ENCODE measurements at regions not wholly inside any gene's neighbourhood (a gene's known extent, or its start where the extent isn't known, plus 50 kb on each side); places are given as distances from the start of the nearest gene placed in this dataset.

DNA sequence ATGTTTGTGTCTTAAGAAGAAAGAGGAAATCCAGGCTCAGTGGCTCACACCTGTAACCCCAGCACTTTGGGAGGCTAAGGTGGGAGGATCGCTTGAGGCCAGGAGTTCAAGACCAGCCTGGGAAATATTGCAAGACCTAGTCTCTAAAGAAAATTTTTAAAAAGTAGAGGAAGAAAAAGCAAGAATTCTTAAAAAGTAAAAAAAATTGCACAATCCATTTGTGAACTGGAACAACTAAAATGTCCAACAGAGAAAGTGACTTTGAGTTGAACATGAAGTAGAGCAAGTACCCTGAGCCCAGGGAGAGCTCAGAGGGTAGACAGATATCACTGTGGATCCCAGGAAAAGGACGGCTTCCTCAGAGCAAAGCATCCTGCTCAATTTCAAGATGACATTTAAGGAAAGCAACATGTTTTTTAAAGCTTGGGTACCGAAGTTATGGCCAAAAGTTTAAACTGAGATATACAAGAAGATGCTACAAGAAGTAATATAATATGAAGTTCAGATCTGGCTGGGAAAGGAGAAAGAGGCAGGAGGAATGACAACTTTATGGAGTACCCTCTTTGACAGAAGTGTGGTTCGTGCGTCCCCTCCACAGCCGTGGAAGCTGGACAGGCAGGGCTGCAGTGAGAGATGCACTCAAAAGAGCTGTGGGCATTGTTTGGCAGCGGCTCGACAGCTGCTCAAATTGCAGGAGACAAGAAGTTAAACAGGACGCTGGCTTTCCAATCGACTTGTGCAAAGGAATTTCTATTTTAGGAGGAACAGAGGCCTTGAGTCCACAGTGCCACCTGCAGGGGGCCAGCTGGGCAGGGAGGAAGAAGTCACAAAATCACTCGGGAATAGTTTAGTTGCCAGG lies 201.3 kb downstream of the JCAD start:
- peak; percentile 75 for DNase-seq (ENCODE audit: low spot score)

GRCh38 chr10:29856295-29856694 lies 203.1 kb downstream of the JCAD start:
- DNase-seq (ENCODE audit: low spot score): no peak

- DNase-seq (ENCODE audit: low spot score): no peak
Measured at GRCh38 chr10:29853913-29854312, 205.5 kb downstream of the JCAD start.

GRCh38 chr10:29851241-29851640 lies 208.1 kb downstream of the JCAD start:
- no peak for DNase-seq (ENCODE audit: low spot score)

DNA sequence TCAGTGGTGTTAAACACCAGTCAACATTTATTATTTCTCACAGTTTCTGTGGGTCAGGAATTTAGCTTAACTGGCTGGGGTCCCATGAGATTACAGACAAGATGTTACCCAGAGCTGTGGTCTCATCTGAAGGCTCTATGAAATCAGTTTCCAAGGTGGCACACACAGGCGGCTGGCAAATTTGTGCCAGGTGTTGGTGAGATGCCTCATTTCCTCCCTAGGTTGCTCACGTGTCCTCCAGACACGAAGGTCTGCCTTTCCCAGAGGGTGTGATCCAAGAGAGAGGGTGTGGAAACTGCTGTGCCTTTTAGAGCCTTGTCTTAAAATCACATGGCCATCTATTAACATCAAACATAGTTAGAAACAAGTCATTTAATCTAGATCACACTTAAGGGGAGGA lies 209.0 kb downstream of the JCAD start:
- no peak for DNase-seq (ENCODE audit: low spot score)

GRCh38 chr10:29849886-29850285 lies 209.5 kb downstream of the JCAD start:
- no peak for DNase-seq (ENCODE audit: low spot score)

DNA sequence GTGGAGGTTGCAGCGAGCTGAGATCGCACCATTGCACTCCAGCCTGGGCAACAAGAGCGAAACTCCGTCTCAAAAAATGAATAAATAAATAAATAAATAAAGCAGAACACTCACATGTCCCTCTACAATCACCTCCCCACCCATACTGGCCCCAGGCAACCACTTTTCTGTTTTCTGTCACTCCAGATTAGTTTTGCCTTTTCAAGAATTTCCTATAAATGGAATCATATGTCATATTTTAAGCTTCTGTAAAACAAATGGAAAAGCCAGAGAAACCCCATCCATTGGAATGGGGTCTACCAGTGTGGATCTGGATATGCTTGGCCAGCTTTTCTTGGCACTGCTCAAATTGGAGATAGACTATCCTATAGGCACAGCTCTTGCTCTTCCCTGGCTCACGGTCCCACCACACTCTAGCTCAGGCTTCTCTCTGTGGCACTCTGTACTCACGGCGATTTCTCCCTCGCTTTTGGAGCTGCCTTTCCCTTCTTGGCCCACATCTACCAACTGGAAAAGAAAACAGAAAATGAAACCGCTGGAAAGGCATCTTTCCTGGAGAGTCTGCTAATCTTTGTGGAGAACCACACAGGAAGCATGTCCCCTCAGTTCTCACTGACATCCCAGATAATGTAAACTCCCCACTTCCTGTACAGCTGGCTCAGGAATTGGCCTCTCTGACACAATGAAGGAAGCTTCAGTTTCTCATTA lies 210.1 kb downstream of the JCAD start:
- no peak for DNase-seq (ENCODE audit: low spot score)

GRCh38 chr10:29846881-29847280 lies 212.1 kb upstream of the SVIL start:
- no peak for DNase-seq (ENCODE audit: low spot score)

- DNase-seq (ENCODE audit: low spot score): no peak
Measured at GRCh38 chr10:29845166-29845565, 210.4 kb upstream of the SVIL start.

GRCh38 chr10:29843143-29843542 lies 208.4 kb upstream of the SVIL start:
- DNase-seq (ENCODE audit: low spot score): no peak

DNA sequence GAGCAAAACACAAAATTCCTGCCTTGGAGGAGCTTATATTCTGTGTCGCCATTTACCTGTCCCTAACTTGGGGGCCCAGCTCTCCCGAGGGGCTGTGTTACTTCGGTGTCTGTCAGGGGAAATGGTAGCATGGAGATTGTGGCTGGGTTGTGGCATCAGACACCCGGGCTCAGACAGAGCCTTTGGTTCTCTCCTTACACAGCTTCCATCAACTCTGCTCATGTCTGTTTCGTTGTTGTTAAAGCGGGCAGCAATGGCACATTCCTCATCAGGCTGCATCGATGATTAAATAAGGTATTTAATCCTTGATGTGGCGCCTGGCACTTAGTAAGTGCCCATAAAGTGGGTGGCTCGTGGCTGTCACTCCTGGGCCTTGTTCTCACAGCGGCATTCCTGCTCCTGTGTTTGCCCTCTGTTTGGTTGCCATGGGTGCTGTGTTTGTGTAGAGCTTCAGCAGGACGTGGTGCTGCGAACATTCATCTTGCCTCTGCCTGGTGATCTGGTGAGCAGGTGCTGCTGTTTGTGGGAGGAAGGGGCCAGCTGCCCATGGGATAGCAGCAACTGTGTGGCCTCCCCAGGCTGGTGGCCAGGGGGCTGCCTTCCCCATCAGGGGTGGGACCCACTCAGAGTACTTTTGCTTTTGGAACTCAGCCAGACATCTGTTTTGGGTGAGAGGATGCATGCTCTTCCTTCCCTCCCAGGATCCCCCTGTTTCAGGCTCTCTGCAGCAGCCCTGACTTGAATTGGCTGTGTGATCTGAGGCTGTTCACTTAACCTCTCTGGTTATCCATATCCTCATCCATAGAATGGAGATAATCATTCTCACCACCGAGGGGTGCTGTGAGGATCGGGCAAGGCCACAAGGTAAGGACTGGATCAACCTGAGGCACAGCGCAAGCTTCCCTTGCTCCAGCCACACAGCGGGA lies 207.2 kb upstream of the SVIL start:
- DNase-seq (ENCODE audit: low spot score): peak; percentile 81

- no peak for DNase-seq (ENCODE audit: low spot score)
Measured at GRCh38 chr10:29840516-29841276, 205.9 kb upstream of the SVIL start.

DNA sequence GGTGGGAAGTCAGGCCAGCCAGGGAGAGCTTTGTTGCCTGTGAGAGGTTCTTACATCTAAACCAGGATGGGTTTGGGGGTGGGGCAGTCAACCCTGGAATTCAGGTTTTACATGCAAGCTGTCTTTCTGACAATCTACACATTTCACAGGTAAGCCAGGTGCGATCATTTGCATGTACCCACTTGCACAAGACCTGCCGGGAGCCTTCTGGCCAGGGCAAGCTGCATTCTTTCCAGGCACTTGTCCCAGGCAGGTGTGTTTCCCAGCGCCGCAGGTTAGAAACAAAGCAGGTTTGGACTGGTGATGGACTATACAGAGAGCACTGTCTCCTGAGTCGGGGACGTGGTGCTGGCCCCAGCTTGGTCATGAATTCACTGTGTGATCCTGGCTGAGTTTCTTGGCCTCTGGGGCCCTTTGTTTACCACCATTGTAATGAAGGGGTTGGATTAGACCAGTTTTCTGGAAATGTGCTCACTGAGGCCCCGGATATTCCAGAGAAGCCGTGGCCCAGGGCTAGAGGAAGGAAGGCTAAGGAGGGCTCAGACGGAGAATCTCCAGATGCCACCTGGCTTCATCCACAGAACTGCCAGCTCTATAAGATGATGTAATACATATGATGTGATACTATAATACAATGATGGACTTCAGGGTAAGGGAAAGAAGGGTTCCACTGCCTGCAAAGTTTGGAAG lies 205.2 kb upstream of the SVIL start:
- no peak for DNase-seq (ENCODE audit: low spot score)

DNA sequence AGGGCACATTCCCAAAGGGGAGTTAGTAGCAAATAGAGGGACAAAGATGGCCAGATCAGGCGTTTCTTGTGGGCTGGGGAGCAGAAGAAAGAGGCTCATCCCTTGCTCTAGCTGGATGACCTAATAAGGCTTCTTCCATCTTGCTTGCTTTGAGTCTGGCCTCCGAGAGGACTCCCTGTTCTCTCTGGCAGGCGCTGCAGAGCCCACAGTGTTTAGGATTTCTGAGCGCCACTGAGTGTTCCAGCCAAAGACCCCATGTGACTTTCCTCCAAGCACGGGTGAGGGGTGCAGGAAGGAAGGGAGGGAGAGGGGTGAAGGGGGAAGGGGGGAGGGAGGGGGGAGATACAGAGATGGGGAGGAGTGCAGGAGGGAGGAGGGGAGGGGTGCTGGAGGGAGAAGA lies 203.8 kb upstream of the SVIL start:
- DNase-seq (ENCODE audit: low spot score): no peak

- DNase-seq (ENCODE audit: low spot score): no peak
Measured at GRCh38 chr10:29837586-29837985, 202.8 kb upstream of the SVIL start.

- no peak for DNase-seq (ENCODE audit: low spot score)
Measured at GRCh38 chr10:29836396-29836795, 201.6 kb upstream of the SVIL start.

DNA sequence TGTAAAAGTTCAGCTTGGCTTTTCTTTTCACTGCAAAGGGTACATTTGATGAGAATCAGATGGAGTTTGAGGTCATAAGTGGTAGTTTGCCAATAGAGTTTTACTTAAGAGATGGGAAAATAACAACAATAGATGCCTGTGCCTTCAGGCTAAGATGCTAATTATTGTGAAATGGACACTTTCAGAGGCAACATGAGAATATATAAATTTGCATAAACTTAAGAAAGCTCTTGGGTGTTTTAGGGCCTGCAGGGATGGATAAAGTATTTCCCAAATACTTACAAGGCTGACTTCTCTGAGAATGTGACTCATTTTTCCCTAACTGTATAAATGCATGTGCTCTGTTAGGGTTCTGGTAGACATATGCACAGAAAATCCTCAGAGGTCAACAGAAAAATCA lies 200.3 kb upstream of the SVIL start:
- DNase-seq (ENCODE audit: low spot score): no peak

- DNase-seq (ENCODE audit: low spot score): no peak
Measured at GRCh38 chr10:29830531-29831512, 196.1 kb upstream of the SVIL start.

DNA sequence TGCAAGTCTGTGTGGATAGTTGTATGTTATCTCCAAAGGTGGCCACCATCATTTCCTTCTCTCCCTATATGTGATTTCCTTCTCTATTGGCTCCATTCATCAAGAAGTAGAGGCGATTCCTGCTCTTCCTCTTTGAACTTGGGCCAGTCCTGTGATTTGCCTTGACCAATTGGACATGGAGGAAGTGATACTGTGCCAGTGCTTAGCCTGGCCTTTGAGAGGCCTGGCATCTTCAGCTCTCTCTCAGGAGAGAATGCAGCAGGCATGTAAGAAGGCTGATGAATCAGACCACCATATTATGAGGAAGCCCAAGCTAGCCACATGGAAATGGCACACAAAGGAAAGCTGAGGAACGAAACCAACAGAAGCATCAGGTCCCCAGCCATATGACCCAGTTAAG lies 195.0 kb upstream of the SVIL start:
- no peak for DNase-seq (ENCODE audit: low spot score)

- DNase-seq (ENCODE audit: low spot score): no peak
Measured at GRCh38 chr10:29828956-29829355, 194.2 kb upstream of the SVIL start.

Data from left forelimb (tissue), 1 donor.